H1 (cell line): ENCODE measurements at regions not wholly inside any gene's neighbourhood (a gene's known extent, or its start where the extent isn't known, plus 50 kb on each side); places are given as distances from the start of the nearest gene placed in this dataset.

Experiments used
- ASH2L ChIP-seq: fragments of 200-600, 300-600 bp; sonication (generic); IDR thresholded peaks from one replicate; pipeline ENCODE4 v1.7.1; 2017; ENCODE audit warnings: low read length
- BCL11A ChIP-seq, 2 experiments: IDR thresholded peaks; one replicate each; pipeline ENCODE4 v1.6.1; 2011; ENCODE audit warnings: low read depth in 2 of 2, low read length in 2 of 2, mild to moderate bottlenecking in 2 of 2
- BRCA1 ChIP-seq: IDR thresholded peaks from 2 replicates; pipeline ENCODE4 v1.6.1; 2012; ENCODE audit warnings: low read depth, low read length, improper control_type of control experiment
- CEBPB ChIP-seq: IDR thresholded peaks from 2 replicates; pipeline ENCODE4 v1.6.1; 2012; ENCODE audit warnings: low read depth, low read length
- CTBP2 ChIP-seq: IDR thresholded peaks from 2 replicates; pipeline ENCODE4 v1.7.0; 2011; ENCODE audit warnings: borderline replicate concordance, mild to moderate bottlenecking, moderate library complexity, mixed read lengths, low read length; ENCODE audit not compliant: insufficient read depth, insufficient read length
- EGR1 ChIP-seq: IDR thresholded peaks from 2 replicates; pipeline ENCODE4 v1.6.1; 2011; ENCODE audit warnings: low read depth, low read length, borderline replicate concordance
- EP300 ChIP-seq, 2 experiments: IDR thresholded peaks; 1 replicate in 1 of 2; 2 replicates in 1 of 2; pipeline ENCODE4 v1.6.1; 2011 to 2012; ENCODE audit warnings: low read depth in 2 of 2, low read length in 2 of 2, mild to moderate bottlenecking in 2 of 2, borderline replicate concordance in 1 of 2, inconsistent platforms in 1 of 2, moderate library complexity in 1 of 2
- EZH2 ChIP-seq: fragments of 200-600 bp; sonication (generic); IDR thresholded peaks from 2 replicates; pipeline ENCODE4 v1.7.1; 2012; ENCODE audit warnings: low read depth, mild to moderate bottlenecking, moderate library complexity, low read length, inconsistent platforms; ENCODE audit not compliant: severe bottlenecking
- GABPA ChIP-seq: IDR thresholded peaks from 2 replicates; pipeline ENCODE4 v1.6.1; 2011; ENCODE audit warnings: mild to moderate bottlenecking, low read length, moderate library complexity, borderline replicate concordance; ENCODE audit not compliant: insufficient read depth
- JUND ChIP-seq: IDR thresholded peaks from 2 replicates; pipeline ENCODE4 v1.6.1; 2011; ENCODE audit warnings: mild to moderate bottlenecking, improper control_type of control experiment, low read length
- KDM1A ChIP-seq: fragments of 200-600, 300-600 bp; sonication (generic); IDR thresholded peaks from 2 replicates; pipeline ENCODE4 v1.7.1; 2016; ENCODE audit warnings: mild to moderate bottlenecking, low read length, borderline replicate concordance
- MAFK ChIP-seq: IDR thresholded peaks from 2 replicates; pipeline ENCODE4 v1.6.1; 2012; ENCODE audit warnings: low read depth, mild to moderate bottlenecking, improper control_type of control experiment, low read length
- NRF1 ChIP-seq: IDR thresholded peaks from 2 replicates; pipeline ENCODE4 v1.6.1; 2011; ENCODE audit warnings: mild to moderate bottlenecking, low read depth, low read length, improper control_type of control experiment
- PHF8 ChIP-seq: fragments of 200-600 bp; sonication (generic); conservative IDR thresholded peaks from 2 replicates; pipeline ENCODE4 v1.7.1; 2012; ENCODE audit warnings: low read depth, mild to moderate bottlenecking, inconsistent platforms, low read length, moderate library complexity
- RAD21 ChIP-seq, 2 experiments: IDR thresholded peaks in 1 of 2; conservative IDR thresholded peaks in 1 of 2; 2 replicates each; pipeline ENCODE4 v1.6.1; 2011; ENCODE audit warnings: low read depth in 2 of 2, low read length in 2 of 2, improper control_type of control experiment in 1 of 2, inconsistent platforms in 1 of 2, mild to moderate bottlenecking in 1 of 2, moderate library complexity in 1 of 2
- RNF2 ChIP-seq: fragments of 200-900, 300-1000 bp; sonication (generic); IDR thresholded peaks from 2 replicates; pipeline ENCODE4 v1.7.1; 2016; ENCODE audit warnings: borderline replicate concordance, low read depth, mild to moderate bottlenecking, antibody characterized with exemption, low read length; ENCODE audit not compliant: poor library complexity, severe bottlenecking; ENCODE audit errors: missing control alignments
- SAP30 ChIP-seq: fragments of 300-600 bp; sonication (generic); IDR thresholded peaks from 2 replicates; pipeline ENCODE4 v1.7.1; 2012; ENCODE audit warnings: low read length, moderate library complexity, mild to moderate bottlenecking, inconsistent platforms; ENCODE audit not compliant: insufficient read depth, insufficient replicate concordance
- SIX5 ChIP-seq: IDR thresholded peaks from 2 replicates; pipeline ENCODE4 v1.6.1; 2011; ENCODE audit warnings: mild to moderate bottlenecking, low read depth, low read length
- SP1 ChIP-seq: IDR thresholded peaks from 2 replicates; pipeline ENCODE4 v1.6.1; 2011; ENCODE audit warnings: low read depth, low read length
- SP4 ChIP-seq: IDR thresholded peaks from 2 replicates; pipeline ENCODE4 v1.6.1; 2012; ENCODE audit warnings: low read length, inconsistent platforms
- SRF ChIP-seq: IDR thresholded peaks from 2 replicates; pipeline ENCODE4 v1.6.1; 2011; ENCODE audit warnings: mild to moderate bottlenecking, low read depth, low read length, moderate library complexity
- TAF1 ChIP-seq: IDR thresholded peaks from 2 replicates; pipeline ENCODE4 v1.6.1; 2011; ENCODE audit warnings: mild to moderate bottlenecking, low read depth, low read length
- TAF7 ChIP-seq: optimal IDR thresholded peaks from 2 replicates; pipeline ENCODE3; 2011; ENCODE audit warnings: low read depth, mild to moderate bottlenecking, inconsistent platforms, low read length, moderate library complexity, borderline replicate concordance
- TCF12 ChIP-seq: IDR thresholded peaks from 2 replicates; pipeline ENCODE4 v1.6.1; 2011; ENCODE audit warnings: low read depth, mild to moderate bottlenecking, low read length
- TEAD4 ChIP-seq: IDR thresholded peaks from 2 replicates; pipeline ENCODE4 v1.6.1; 2012; ENCODE audit warnings: low read depth, low read length, inconsistent platforms, mixed read lengths
- ZNF274 ChIP-seq: IDR thresholded peaks from 2 replicates; pipeline ENCODE4 v1.7.0; 2012; ENCODE audit warnings: low read length, borderline replicate concordance; ENCODE audit errors: extremely low read depth

GRCh38 chr6:28807682-28808280 is 116.0 kb downstream of the TRIM27 start (continued):
- TF ChIP-seq SP1 = no peak
- TF ChIP-seq SP4 = no peak
- TF ChIP-seq BRCA1 = no peak
- TF ChIP-seq CTBP2 = no peak
- TF ChIP-seq JUND = no peak
- TF ChIP-seq MAFK = peak; percentile 61; the same call in 1 of the 2 replicates
- no peak for TF ChIP-seq TCF12
- TF ChIP-seq TAF1 = no peak
- TF ChIP-seq ZNF274 = no peak
- no peak for TF ChIP-seq TAF7
- 0 out of 2 replicates have a peak, but pooled peaks have one; percentile 9 for TF ChIP-seq EGR1
- no peak for TF ChIP-seq SAP30
- no peak for TF ChIP-seq EP300 (IDR thresholded peaks at IDR 0.05; ENCODE audit: borderline replicate concordance in 1 of 2, low read depth in 2 of 2, low read length in 2 of 2)
- no peak for TF ChIP-seq SIX5
- peak; percentile 25 for TF ChIP-seq ASH2L
- TF ChIP-seq RAD21 (IDR thresholded peaks at IDR 0.05 in 1 of 2, conservative IDR thresholded peaks at IDR 0.05 in 1 of 2; ENCODE audit: low read depth in 2 of 2, low read length in 2 of 2) = no peak
- TF ChIP-seq RNF2 = no peak
- TF ChIP-seq KDM1A = no peak
- peak; percentile 58; the same call in 1 of the 2 replicates for TF ChIP-seq TEAD4
- peak; percentile 47 for TF ChIP-seq CEBPB
- no peak for TF ChIP-seq SRF
- TF ChIP-seq BCL11A (IDR thresholded peaks at IDR 0.05; ENCODE audit: low read depth in 2 of 2, low read length in 2 of 2) = no peak
- TF ChIP-seq GABPA = no peak
- no peak for TF ChIP-seq PHF8
- no peak for TF ChIP-seq EZH2
- TF ChIP-seq NRF1 = peak; percentile 50
